ENCODE measurements at regions not wholly inside any gene's neighbourhood (a gene's known extent, or its start where the extent isn't known, plus 50 kb on each side); places are given as distances from the start of the nearest gene placed in this dataset.
"Not testable (repeated sequence)": the region's sequence is repeated elsewhere in the genome, so short reads cannot be mapped to it uniquely, and the experiment has no call there.

DNA sequence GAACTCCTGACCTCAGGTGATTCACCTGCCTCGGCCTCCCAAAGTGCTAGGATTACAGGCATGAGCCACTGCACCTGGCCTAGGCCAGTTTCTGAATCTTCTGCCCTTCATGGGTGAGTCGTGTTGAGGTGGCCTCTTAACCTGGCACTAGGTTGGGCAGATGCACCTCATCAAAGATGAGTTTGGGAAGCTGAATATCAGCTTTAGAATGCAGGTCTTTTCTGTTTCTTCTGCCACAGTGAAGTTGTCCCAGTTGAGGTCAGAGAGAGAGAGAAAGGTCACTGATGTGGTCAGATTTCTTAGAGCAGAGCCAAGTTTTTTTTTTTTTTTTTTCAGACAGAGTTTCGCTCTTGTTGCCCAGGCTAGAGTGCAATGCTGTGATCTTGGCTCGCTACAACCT lies 111.3 kb upstream of the WSCD1 start:
- no peak for DNase-seq (ENCODE audit: insufficient read length)
- TF ChIP-seq POLR2A (IDR thresholded peaks at IDR 0.05; ENCODE audit: low read depth, low read length), result no peak
- TF ChIP-seq POLR2AphosphoS5 (IDR thresholded peaks at IDR 0.05; ENCODE audit: low read depth, low read length), result no peak
- TF ChIP-seq TAF1 (IDR thresholded peaks at IDR 0.05; ENCODE audit: borderline replicate concordance, low read depth, low read length), result no peak
- FAIRE-seq, result no peak

- DNase-seq (ENCODE audit: insufficient read length), result no peak
- TF ChIP-seq POLR2AphosphoS5 (IDR thresholded peaks at IDR 0.05; ENCODE audit: low read depth, low read length), result no peak
- no peak for TF ChIP-seq POLR2A (IDR thresholded peaks at IDR 0.05; ENCODE audit: low read depth, low read length)
- TF ChIP-seq TAF1 (IDR thresholded peaks at IDR 0.05; ENCODE audit: borderline replicate concordance, low read depth, low read length), result no peak
- no peak for FAIRE-seq
Observed at GRCh38 chr17:5962371-5962770, 107.8 kb upstream of the WSCD1 start.

- FAIRE-seq, result no peak
- TF ChIP-seq TAF1 (IDR thresholded peaks at IDR 0.05; ENCODE audit: borderline replicate concordance, low read depth, low read length) (no peak), POLR2A (IDR thresholded peaks at IDR 0.05; ENCODE audit: low read depth, low read length) (no peak), POLR2AphosphoS5 (IDR thresholded peaks at IDR 0.05; ENCODE audit: low read depth, low read length) (no peak)
- DNase-seq (ENCODE audit: insufficient read length), result no peak
Observed at GRCh38 chr17:5971969-5972368, 98.2 kb upstream of the WSCD1 start.

DNA sequence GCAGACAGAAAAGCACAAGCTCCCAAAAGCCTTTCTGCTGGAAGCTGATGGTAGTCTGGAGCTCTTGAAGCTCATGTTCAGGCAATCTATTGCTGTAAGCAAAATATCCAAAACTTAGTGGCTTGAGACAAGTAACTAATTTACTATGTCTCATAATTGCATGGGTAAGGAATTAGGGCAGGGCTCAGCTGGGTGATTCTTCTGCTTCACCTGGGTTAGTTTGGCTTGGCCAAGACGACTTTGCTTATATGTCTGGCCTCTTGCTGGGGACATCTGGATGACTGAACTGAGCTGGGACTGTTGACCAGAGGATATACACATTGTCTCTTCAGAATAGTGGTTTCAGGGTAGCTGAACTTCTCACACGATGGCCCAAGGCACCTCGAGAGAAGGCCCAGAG lies 96.8 kb upstream of the WSCD1 start:
- FAIRE-seq (no peak), DNase-seq (ENCODE audit: insufficient read length) (no peak)
- TF ChIP-seq POLR2AphosphoS5 (IDR thresholded peaks at IDR 0.05; ENCODE audit: low read depth, low read length) (no peak), POLR2A (IDR thresholded peaks at IDR 0.05; ENCODE audit: low read depth, low read length) (no peak), TAF1 (IDR thresholded peaks at IDR 0.05; ENCODE audit: borderline replicate concordance, low read depth, low read length) (no peak)

DNA sequence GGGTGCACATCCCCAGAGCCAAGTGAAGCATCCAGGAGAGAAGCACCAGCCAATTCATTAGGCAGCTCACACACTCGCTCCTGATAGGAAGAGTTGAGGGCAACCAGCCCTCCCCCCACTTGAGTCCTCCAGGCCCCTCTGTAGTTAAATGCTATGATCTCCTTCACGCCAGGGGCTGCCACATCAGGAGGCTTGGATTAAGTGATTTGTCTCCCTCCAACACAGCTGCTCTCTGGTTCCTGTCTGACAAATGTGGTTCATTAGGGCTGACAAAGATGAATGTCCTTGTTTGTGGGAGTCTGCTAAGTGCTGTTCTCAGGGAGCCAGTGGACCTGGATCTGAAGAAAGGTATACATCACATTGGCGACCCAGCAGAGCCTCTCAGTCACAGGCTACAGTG lies 94.5 kb upstream of the WSCD1 start:
- DNase-seq (ENCODE audit: insufficient read length) (no peak), FAIRE-seq (no peak)

GRCh38 chr17:5976251-5976650 lies 93.9 kb upstream of the WSCD1 start:
- FAIRE-seq (no peak), DNase-seq (ENCODE audit: insufficient read length) (no peak)
- TF ChIP-seq POLR2AphosphoS5 (IDR thresholded peaks at IDR 0.05; ENCODE audit: low read depth, low read length), result no peak
- no peak for TF ChIP-seq POLR2A (IDR thresholded peaks at IDR 0.05; ENCODE audit: low read depth, low read length)
- TF ChIP-seq TAF1 (IDR thresholded peaks at IDR 0.05; ENCODE audit: borderline replicate concordance, low read depth, low read length), result no peak

More for the DNA sequence above, 94.5 kb upstream of the WSCD1 start:
- TF ChIP-seq TAF1 (IDR thresholded peaks at IDR 0.05; ENCODE audit: borderline replicate concordance, low read depth, low read length), result no peak
- TF ChIP-seq POLR2A (IDR thresholded peaks at IDR 0.05; ENCODE audit: low read depth, low read length), result no peak
- TF ChIP-seq POLR2AphosphoS5 (IDR thresholded peaks at IDR 0.05; ENCODE audit: low read depth, low read length), result no peak

- DNase-seq (ENCODE audit: insufficient read length), result no peak
- FAIRE-seq, result no peak
- TF ChIP-seq POLR2AphosphoS5 (IDR thresholded peaks at IDR 0.05; ENCODE audit: low read depth, low read length), result no peak
- no peak for TF ChIP-seq TAF1 (IDR thresholded peaks at IDR 0.05; ENCODE audit: borderline replicate concordance, low read depth, low read length)
- TF ChIP-seq POLR2A (IDR thresholded peaks at IDR 0.05; ENCODE audit: low read depth, low read length), result no peak
Observed at GRCh38 chr17:5978496-5978895, 91.7 kb upstream of the WSCD1 start.

DNA sequence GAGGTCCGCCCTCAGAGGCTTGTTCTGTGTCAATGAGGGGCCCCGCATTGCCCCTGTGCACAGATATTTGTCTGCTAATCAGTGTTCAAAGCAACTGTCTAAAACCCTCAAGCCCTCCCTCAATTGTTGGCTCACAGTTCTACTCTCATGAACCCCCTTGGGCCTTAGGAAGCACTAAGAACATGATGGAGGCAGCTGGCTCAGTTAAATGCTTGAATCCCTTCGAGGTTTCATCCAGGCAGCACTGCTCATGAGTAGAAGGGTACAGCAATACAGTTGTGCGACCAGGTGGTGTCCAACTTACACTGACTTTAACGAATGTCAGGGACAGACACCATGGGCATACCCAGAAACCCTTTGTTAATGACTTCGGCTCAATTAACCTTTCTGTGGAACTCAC lies 89.2 kb upstream of the WSCD1 start:
- FAIRE-seq, result no peak
- no peak for DNase-seq (ENCODE audit: insufficient read length)
- TF ChIP-seq TAF1 (IDR thresholded peaks at IDR 0.05; ENCODE audit: borderline replicate concordance, low read depth, low read length) (no peak), POLR2A (IDR thresholded peaks at IDR 0.05; ENCODE audit: low read depth, low read length) (no peak), POLR2AphosphoS5 (IDR thresholded peaks at IDR 0.05; ENCODE audit: low read depth, low read length) (no peak)

DNA sequence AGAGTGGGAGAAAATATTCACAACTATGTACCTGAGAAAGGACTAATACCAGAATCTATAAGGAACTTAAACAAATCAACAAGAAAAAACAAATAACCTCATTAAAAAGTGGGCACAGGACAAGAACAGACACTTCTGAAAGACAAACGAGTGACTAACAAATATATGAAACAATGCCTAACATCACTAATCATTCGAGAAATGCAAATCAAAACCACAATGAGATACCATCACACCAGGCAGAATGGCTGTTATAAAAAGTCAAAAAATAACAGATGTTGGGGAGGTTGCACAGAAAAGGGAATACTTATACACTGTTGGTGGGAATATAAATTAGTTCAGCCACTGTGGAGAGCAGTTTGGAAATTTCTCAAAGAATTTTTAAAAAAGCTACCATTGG lies 83.5 kb upstream of the WSCD1 start:
- DNase-seq (ENCODE audit: insufficient read length) (no peak), FAIRE-seq (no peak)
- no peak for TF ChIP-seq POLR2AphosphoS5 (IDR thresholded peaks at IDR 0.05; ENCODE audit: low read depth, low read length)
- no peak for TF ChIP-seq POLR2A (IDR thresholded peaks at IDR 0.05; ENCODE audit: low read depth, low read length)
- no peak for TF ChIP-seq TAF1 (IDR thresholded peaks at IDR 0.05; ENCODE audit: borderline replicate concordance, low read depth, low read length)

DNA sequence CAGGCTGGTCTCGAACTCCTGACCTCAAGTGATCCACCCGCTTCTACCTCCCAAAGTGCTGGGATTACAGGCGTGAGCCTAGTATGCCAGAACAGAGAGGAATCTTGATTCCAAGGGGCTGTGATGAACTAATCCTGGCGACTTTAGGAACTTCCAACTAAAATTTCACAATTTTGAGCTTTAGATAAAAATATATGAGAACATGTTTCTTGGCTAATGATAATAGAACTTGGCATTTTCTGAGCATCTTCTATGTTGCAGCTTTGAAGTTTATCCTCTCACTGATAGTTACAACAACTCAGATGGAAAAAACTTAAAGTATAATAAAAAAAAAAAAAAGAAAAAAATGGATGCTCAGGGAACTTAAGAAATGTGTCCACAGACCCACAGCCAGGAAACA lies 69.8 kb upstream of the WSCD1 start:
- FAIRE-seq, result no peak
- no peak for TF ChIP-seq POLR2A (IDR thresholded peaks at IDR 0.05; ENCODE audit: low read depth, low read length)
- no peak for TF ChIP-seq POLR2AphosphoS5 (IDR thresholded peaks at IDR 0.05; ENCODE audit: low read depth, low read length)
- no peak for TF ChIP-seq TAF1 (IDR thresholded peaks at IDR 0.05; ENCODE audit: borderline replicate concordance, low read depth, low read length)
- DNase-seq (ENCODE audit: insufficient read length), result no peak

- FAIRE-seq; DNase-seq (ENCODE audit: insufficient read length): not testable (repeated sequence)
Observed at GRCh38 chr17:6003221-6003620, 67.0 kb upstream of the WSCD1 start.

DNA sequence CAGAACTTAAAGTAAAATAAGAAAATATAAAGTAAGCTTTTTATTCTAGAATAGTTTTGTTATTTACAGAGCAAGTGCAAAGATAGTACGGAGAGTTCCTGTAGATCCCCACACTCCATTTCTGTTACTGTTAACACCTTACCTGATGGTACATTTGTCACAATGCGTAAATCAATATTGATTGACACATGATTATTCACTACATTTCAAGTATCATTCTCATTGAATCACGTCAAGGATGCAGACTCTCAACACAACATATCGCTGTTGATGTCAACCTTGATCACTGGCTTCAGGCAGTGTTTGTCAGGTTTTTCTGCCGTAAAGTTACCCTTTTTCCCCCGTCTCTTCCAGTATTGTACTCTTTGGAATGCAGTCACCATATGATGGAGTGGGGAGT lies 64.2 kb upstream of the WSCD1 start:
- FAIRE-seq (no peak), DNase-seq (ENCODE audit: insufficient read length) (no peak)
- TF ChIP-seq POLR2AphosphoS5 (IDR thresholded peaks at IDR 0.05; ENCODE audit: low read depth, low read length), result no peak
- no peak for TF ChIP-seq TAF1 (IDR thresholded peaks at IDR 0.05; ENCODE audit: borderline replicate concordance, low read depth, low read length)
- no peak for TF ChIP-seq POLR2A (IDR thresholded peaks at IDR 0.05; ENCODE audit: low read depth, low read length)

GRCh38 chr17:6011206-6011605 lies 59.0 kb upstream of the WSCD1 start:
- no peak for TF ChIP-seq POLR2A (IDR thresholded peaks at IDR 0.05; ENCODE audit: low read depth, low read length)
- no peak for TF ChIP-seq TAF1 (IDR thresholded peaks at IDR 0.05; ENCODE audit: borderline replicate concordance, low read depth, low read length)
- no peak for TF ChIP-seq POLR2AphosphoS5 (IDR thresholded peaks at IDR 0.05; ENCODE audit: low read depth, low read length)
- DNase-seq (ENCODE audit: insufficient read length) (no peak), FAIRE-seq (no peak)

Measured in GM12892 (cell line).